Thyroid gland (tissue), 4 donors: ENCODE measurements at regions not wholly inside any gene's neighbourhood (a gene's known extent, or its start where the extent isn't known, plus 50 kb on each side); places are given as distances from the start of the nearest gene placed in this dataset.

Source experiments
- CTCF ChIP-seq, 6 experiments: fragments of 200-600 bp in 3 of 6; fragments of 450-650 bp in 3 of 6; sonication (generic) in 3 of 6; IDR thresholded peaks; one replicate each; pipeline ENCODE4 v1.5.1; 2016 to 2019; ENCODE audit warnings: antibody characterized with exemption in 6 of 6, mild to moderate bottlenecking in 2 of 6, inconsistent platforms in 1 of 6, moderate library complexity in 1 of 6
- POLR2A ChIP-seq, 2 donors: fragments of 450-650 bp; IDR thresholded peaks; one replicate each; pipeline ENCODE4 v1.6.1; 2017; ENCODE audit warnings: antibody characterized with exemption in 2 of 2, mild to moderate bottlenecking in 2 of 2, moderate library complexity in 1 of 2

- no peak for TF ChIP-seq CTCF (IDR thresholded peaks at IDR 0.05)
- no peak for TF ChIP-seq POLR2A (IDR thresholded peaks at IDR 0.05)
Observed at GRCh38 chr6:6962086-6962485, 145.7 kb upstream of the RREB1 start.
